Iris pigment epithelial cell (primary cell): ENCODE measurements at regions not wholly inside any gene's neighbourhood (a gene's known extent, or its start where the extent isn't known, plus 50 kb on each side); places are given as distances from the start of the nearest gene placed in this dataset.

Experiments used
- DNase-seq: peaks from one replicate; pipeline ENCODE4 v3.0.0-alpha.2; 2011; ENCODE audit warnings: low read depth

DNA sequence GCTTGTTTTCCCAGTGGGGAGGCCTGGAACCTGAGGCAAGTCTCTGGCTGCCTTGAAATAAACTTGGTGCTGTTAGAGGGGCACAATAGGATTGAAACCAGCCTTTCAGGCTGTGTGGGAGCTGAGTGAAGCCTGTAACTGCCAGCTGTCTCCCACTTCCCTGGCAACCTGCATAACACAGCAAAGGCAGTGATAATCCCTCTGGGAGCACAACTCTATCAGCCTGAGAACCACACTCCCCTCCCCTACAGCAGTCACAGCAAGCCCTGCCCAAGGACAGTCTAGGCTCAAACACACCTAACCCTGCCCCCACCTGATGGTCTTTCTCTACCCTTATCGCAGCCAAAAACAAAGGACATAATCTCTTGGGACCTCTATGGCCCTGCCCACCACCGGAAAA is 683.8 kb upstream of the ATXN8OS start:
- no peak for DNase-seq

- no peak for DNase-seq
These were observed 689.3 kb upstream of the ATXN8OS start for GRCh38 chr13:69418319-69418718.

DNA sequence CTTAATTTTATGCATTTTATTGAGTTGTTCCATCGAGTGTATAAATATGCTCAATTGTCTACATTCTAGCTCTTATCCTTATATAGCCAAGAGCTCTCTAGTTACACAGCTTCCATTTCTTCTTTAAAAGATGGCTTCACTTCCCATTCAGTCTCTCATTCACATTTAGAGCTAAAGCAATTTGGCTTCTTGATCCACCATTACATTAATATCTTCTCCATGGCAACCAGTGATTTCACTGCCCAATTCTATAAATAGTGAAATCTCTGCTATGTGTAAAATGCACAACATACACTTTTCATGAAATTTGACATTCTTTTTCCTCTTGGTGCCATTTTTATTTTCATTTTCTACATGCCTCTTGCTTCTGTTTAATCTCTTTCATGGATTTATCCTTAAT is 696.9 kb upstream of the ATXN8OS start:
- DNase-seq = no peak

- DNase-seq = no peak
These were observed 715.9 kb upstream of the ATXN8OS start for GRCh38 chr13:69391756-69392155.

DNA sequence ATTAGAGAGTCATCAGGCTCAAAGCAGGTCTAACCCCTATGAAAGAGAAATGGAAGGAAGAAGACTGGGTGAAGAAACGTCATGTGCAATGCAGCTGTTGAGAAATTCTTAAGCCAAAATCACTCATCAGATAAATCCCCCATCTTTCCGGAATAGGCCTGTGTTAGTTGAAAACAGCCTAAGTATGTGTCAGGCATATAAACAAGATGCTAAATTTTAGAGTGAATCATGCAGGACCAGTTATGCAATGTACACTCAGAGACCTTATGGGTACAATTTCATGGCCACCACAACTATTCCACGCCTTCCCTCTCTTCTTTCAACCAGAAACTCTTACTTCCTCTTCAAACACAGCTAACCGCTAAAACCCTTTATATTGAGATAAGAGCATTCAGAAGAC is 717.7 kb upstream of the ATXN8OS start:
- peak; percentile 59 for DNase-seq

DNA sequence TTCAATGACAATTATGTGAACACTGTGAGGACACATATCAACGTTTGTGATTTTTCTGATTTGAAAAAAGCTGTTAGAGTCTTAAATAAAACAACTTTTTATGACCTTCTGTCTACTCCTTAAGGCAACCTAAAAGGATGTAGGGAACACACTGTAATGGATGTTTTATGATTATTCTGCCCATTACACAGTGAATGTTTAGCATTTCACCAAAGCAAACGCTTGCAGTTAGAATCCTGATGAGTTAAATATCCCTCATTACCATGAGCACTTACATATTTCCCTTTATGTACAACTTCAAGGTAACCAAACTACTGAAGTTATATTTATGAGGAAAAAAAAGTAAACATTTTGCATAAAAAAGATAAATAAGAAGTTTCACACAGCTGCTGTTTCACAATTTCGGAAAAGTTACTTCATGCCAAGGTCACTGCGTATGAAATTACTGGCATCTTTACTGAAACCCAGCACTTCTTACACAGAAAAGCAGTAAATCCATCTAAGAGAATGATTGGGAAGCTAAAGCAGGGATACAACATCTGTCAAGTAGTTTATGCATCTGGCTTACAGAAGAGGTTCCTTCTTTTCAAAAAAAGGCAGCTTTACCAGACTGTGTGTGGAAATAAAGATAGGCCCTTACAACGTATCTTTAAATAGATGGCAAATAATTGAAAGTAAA is 733.7 kb upstream of the ATXN8OS start:
- DNase-seq = no peak

DNA sequence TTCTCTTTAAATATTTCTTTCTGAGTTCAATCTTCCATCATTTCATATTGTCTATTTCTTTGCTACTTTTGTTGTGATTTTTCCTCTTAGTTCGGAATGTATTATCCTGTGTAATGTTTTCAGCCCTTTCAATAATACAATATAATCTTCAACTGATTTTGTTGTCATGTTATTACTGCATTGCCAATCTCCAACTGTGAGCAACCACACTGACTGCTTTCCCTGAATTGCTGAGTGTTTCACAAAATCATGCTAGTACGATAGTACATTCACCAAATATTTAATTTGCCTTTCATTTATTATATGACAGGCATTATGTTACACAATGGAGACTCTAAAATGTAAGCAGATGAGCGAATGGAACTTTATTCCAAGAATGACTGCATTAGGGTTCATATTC is 744.3 kb upstream of the ATXN8OS start:
- DNase-seq = no peak

GRCh38 chr13:69331245-69331644 is 776.4 kb upstream of the ATXN8OS start:
- DNase-seq = no peak

- peak; percentile 14 for DNase-seq
These were observed 783.3 kb upstream of the ATXN8OS start for GRCh38 chr13:69324090-69324886.

DNA sequence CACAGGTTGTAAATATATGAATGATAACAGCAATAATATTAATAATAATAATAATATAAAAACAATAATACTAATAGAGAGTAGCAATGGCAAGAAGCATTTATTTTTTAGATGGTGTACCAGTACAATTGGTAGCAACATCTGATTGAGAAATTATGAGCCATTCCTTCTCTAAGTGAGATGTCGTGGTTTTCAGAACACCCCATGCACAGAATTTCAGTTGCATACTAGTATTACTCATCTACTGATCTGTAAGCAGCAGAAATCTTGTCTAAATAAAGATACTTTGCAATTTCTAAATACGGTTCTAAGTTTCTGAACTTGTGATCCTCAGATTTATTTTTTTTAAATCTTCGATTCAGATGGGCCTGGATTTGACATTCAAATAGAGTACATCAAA is 788.0 kb upstream of the ATXN8OS start:
- peak; percentile 37 for DNase-seq

DNA sequence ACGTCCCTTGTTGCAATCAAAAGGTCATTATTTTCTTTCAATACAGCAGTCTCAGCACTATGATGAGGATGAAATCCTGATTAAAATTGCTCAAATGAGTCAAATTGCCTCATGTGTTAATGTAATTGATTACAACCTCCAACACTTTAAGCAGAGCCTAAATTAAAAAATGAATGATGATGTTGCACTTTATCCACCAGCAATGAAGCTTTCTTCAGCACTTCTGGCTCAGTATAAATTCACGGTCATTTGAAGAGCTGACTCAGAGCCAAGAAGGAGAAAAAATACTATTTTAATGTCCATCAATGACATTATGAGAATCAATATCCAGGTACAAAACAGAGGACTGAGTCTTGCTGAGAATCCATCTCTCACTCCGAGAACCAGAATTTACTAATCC is 792.6 kb upstream of the ATXN8OS start:
- no peak for DNase-seq

GRCh38 chr13:69306766-69307165 is 800.9 kb upstream of the ATXN8OS start:
- no peak for DNase-seq

GRCh38 chr13:69300131-69300530 is 807.5 kb upstream of the ATXN8OS start:
- no peak for DNase-seq

- no peak for DNase-seq
These were observed 811.5 kb upstream of the ATXN8OS start for GRCh38 chr13:69296130-69296529.

DNA sequence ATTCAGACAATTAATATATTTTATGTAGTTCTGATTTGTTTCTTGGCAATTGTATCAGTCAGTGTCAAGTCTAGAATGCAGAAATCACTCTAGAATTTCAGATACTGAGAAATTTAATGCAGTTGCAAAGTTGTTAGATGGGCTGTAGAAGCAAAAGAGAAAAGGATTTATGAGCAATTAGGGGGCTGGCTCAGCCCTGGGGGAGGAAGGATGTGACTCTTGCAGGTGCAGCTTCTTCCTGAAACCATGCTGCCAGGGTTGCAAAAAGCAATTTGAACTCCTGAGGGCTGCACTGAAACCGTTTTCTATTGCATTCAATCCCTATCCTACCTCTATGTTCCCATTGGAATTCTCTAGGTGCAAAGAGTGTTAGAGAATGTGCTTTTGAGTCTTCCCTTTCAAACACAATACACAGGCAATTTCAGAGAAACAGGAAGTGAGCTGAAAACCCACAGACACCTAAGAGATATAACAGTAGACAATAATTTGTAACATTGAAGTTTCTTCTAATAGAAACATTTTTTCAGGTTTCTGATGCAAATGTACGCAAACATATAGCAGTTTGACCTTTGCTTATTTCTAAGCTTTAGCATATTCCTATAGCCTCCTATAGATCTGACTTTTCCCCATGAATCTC is 814.7 kb upstream of the ATXN8OS start:
- no peak for DNase-seq

DNA sequence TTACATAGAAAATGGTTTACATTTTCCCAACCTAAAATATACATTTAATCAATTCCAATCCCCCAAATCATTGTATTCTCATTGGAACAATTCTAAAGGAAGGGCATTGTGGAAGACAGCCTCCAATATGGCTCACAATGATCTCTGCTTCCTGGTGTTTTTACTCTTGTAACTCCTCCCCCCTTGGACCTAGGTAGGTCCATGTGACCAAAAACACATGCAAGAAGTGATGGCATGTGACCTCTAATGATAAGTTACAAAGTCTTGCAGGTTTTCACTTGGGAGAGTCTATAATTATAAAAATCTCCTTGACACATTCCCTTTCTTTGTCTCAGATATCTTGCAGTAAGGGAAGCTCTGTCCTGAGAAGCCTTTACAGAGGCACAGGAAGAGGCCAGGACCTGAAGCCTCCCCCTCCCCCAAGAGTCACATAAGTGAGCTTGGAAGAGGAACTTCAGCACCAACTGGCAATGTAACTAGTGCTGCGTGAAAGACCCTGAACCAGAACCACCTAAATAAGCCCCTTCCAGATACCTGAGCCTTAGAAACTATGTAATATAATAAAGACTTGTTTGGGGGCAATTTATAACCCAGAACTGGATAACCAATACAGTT is 816.2 kb upstream of the ATXN8OS start:
- DNase-seq = no peak

DNA sequence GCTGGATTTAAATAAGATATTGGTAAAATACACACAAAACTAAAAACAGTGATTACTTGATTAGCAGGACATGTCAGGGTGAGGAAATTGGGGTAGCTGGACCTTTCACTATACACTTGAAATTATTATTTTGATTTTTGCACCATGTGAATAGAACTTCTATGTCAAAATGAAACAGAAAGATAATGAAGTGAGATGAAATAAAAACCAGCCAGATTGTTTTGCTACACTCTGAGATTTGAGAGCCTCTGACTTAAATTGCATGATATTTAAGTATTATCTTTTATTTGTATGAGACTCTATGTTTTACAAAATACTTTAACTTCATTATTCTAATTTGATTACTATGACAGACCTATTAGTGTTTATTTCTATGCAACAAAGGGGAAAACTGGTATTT is 819.6 kb upstream of the ATXN8OS start:
- no peak for DNase-seq

DNA sequence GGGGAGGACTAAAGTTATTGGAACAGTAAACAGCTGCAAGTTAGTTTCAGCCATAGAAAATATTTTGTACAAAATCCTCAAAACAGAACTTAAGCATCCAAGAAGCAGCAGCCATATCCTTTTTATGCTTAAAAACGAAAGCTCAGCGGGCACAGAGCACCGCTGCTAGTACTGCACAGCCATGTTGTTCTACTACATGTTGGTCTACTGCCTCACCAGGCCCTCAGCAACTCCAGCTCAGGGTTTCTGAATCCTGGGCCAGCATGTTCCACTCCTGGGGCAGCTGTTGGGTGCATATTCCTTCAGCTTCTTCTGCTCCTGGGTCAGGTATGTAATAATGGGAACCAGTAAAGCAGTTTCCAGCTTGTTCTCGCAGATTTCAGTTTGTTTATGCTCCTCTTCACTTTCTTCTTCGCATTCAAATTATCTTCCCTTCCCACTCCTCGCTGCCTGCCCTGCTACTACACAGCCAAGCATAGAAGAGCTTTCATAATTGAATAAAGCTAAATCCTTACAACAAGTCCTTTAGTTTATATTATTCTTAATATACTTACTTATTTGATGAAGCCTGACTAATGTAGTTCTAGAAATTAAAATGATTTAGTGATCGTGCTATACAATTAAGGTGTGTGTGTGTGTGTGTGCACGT is 820.5 kb upstream of the ATXN8OS start:
- no peak for DNase-seq

GRCh38 chr13:69283837-69284236 is 823.8 kb upstream of the ATXN8OS start:
- no peak for DNase-seq

- no peak for DNase-seq
These were observed 824.3 kb upstream of the ATXN8OS start for GRCh38 chr13:69283301-69283700.

- no peak for DNase-seq
These were observed 827.2 kb upstream of the ATXN8OS start for GRCh38 chr13:69280399-69280798.

GRCh38 chr13:69279213-69279612 is 828.4 kb upstream of the ATXN8OS start:
- no peak for DNase-seq
